ENCODE measurements at regions not wholly inside any gene's neighbourhood (a gene's known extent, or its start where the extent isn't known, plus 50 kb on each side); places are given as distances from the start of the nearest gene placed in this dataset.
"Not testable (repeated sequence)": the region's sequence is repeated elsewhere in the genome, so short reads cannot be mapped to it uniquely, and the experiment has no call there.

DNA sequence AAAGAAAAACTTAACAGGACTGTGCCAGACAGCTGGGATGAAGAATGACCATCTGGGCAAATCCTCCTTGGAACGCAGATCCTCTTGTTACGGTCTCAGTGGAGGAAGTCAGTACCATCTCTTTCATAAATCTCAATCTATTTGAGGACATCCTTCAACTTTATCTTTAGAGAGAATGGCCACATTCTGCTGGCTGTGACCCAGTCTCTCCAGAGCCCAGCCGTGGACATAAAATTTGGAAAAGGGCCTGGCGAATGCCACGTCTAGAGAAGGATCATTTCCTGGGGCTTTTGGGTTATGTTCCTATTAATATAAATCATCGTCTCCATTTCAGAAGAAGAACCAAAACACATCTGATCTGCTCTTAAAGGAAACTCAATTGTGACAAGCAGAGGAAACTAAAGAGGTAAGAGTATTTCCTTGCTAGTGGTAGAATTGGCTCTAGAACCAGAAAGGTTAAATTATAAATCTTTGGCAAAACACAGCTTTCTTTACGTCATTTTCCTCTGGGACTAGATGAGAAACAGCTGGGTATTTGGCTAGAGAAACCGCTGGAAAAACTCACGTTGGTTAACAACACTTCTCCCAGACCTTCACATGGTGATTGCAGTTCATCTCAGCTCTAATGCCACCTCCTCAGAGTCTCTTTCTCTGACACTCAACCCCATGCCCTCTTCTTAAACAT is 164.7 kb downstream of the CHIC2 start:
- no peak for TF ChIP-seq CTCF (conservative IDR thresholded peaks at IDR 0.05; ENCODE audit: low read depth, low read length)
- no peak overlapping the region for H3K4me3 ChIP-seq (ENCODE audit: low read length)
- DNase-seq (ENCODE audit: low read depth) = no peak

DNA sequence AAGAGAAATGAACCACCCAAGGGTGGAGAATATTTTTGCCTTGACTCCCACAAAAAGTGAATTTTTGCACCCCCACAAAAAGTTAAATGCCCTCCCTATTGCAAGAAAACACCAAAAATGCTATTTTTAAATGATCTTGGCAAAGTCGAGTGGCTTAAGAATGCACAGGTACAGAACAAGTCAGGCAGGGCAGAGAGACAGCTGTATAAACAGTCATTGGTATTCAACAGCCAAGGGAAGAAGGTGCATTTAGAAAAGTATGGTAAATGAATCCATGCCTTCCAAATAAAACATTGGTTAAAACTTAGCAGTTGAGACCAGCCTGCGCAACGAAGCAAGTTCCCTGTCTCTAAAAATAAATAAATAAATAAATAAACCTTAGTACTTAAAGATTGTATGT is 169.3 kb downstream of the CHIC2 start:
- DNase-seq (ENCODE audit: low read depth) = no peak
- no peak for TF ChIP-seq CTCF (conservative IDR thresholded peaks at IDR 0.05; ENCODE audit: low read depth, low read length)
- H3K4me3 ChIP-seq (ENCODE audit: low read length) = no peak overlapping the region

DNA sequence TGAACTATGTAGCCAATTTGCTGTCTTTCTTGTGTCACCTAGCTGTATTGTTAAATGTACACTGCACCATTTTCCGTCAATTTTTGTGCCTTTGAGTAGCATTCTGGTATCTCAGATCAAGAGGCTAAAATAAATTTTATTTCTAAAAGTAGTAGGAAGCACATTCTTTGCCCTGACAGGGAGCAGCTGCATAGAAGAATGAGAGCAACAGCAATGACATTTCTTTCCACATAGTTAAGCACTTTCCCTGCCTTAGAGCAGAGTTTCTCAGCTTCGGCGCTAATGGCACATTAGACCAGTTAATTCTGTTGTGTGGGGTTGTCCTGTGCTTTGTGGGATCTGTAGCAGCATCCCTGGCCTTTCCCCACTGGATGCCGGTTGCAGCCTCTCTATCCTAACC is 173.9 kb downstream of the CHIC2 start:
- no peak for TF ChIP-seq CTCF (conservative IDR thresholded peaks at IDR 0.05; ENCODE audit: low read depth, low read length)
- no peak for DNase-seq (ENCODE audit: low read depth)
- H3K4me3 ChIP-seq (ENCODE audit: low read length) = no peak overlapping the region

DNA sequence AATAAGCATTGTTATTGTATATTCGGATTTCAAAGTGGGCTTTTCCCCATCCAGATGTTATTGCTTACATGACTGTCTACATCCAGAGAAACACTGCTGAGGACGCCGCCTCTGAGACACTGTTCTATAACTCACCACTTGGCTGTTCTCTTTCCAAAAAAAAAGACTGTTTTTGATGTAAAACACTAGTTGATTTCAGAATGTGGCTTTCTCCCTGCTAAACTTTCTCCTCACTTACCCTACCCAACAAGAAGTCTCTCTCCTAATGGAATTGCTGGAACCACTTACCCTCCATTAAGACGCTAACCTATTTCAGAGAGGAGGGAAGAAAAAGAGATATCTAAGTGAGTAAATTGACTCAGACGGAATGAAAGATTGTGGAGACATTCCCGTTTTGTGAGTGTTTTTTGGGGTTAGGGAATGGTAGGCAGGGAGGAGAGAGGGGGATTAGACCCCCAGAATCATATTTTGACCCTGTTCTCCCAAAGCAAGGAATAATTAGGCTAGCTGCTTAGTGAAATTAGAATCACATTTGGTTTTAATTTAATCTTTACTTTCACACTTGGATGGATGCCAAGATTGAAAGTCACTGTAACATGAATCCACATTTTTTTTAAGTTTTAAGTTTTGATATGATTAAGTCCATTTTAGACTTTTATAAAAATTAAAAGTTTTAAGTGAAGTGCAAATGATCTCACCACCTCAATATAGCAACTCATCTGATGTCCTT is 174.9 kb downstream of the CHIC2 start:
- no peak overlapping the region for H3K4me3 ChIP-seq (ENCODE audit: low read length)
- no peak for DNase-seq (ENCODE audit: low read depth)
- no peak for TF ChIP-seq CTCF (conservative IDR thresholded peaks at IDR 0.05; ENCODE audit: low read depth, low read length)

DNA sequence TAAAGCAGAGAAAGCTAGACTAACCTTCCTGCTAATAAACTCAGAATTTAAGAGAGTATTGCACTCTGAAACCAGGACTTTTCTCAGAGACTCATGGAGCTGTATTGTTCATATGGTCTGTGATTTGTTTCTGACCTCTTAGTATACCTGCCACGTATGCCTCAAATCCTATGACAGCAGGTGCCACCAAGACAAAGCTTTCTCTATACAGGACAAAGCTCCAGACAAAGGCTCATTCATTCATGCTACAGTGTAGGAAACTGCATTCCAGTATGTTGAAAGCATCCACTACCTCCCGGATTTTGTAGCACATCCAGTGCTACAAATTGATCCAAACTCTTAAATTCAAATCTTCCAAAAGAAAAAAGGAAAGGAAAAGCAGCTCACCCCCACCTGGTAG is 178.3 kb downstream of the CHIC2 start:
- no peak for TF ChIP-seq CTCF (conservative IDR thresholded peaks at IDR 0.05; ENCODE audit: low read depth, low read length)
- peak; percentile 39 for DNase-seq (ENCODE audit: low read depth)
- H3K4me3 ChIP-seq (ENCODE audit: low read length) = no peak overlapping the region

GRCh38 chr4:53885668-53886067 is 178.7 kb downstream of the CHIC2 start:
- no peak for TF ChIP-seq CTCF (conservative IDR thresholded peaks at IDR 0.05; ENCODE audit: low read depth, low read length)
- no peak overlapping the region for H3K4me3 ChIP-seq (ENCODE audit: low read length)
- DNase-seq (ENCODE audit: low read depth) = no peak

- H3K4me3 ChIP-seq (ENCODE audit: low read length); DNase-seq (ENCODE audit: low read depth): not testable (repeated sequence)
Observed at GRCh38 chr4:53877096-53877495, 187.3 kb downstream of the CHIC2 start.

All from retinal pigment epithelial cell (primary cell).